ENCODE measurements at regions not wholly inside any gene's neighbourhood (a gene's known extent, or its start where the extent isn't known, plus 50 kb on each side); places are given as distances from the start of the nearest gene placed in this dataset.

DNA sequence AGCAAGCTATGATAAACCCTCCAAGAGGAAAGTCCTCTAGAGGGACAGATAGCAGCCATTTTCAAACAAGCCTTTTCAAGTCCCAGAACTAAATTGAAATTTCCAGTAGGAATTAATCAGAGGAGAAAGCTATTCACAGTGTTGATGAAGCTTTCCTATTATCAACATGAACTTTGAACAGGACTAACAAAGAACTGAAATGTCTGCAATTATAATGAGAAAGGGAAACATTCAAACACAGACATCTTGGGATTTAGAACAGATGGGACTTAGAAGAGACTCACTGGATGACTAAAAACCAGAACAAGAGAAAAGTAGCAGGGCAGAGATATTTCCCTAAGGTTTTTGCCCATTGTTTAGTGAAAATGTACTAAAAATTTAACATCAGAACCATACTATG is 622.1 kb upstream of the UBE2E2 start:
- TF ChIP-seq, protein P1, sequence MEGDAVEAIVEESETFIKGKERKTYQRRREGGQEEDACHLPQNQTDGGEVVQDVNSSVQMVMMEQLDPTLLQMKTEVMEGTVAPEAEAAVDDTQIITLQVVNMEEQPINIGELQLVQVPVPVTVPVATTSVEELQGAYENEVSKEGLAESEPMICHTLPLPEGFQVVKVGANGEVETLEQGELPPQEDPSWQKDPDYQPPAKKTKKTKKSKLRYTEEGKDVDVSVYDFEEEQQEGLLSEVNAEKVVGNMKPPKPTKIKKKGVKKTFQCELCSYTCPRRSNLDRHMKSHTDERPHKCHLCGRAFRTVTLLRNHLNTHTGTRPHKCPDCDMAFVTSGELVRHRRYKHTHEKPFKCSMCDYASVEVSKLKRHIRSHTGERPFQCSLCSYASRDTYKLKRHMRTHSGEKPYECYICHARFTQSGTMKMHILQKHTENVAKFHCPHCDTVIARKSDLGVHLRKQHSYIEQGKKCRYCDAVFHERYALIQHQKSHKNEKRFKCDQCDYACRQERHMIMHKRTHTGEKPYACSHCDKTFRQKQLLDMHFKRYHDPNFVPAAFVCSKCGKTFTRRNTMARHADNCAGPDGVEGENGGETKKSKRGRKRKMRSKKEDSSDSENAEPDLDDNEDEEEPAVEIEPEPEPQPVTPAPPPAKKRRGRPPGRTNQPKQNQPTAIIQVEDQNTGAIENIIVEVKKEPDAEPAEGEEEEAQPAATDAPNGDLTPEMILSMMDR (IDR thresholded peaks at IDR 0.05): no peak
- TF ChIP-seq POLR2A (IDR thresholded peaks at IDR 0.05): no peak
